ENCODE measurements at regions not wholly inside any gene's neighbourhood (a gene's known extent, or its start where the extent isn't known, plus 50 kb on each side); places are given as distances from the start of the nearest gene placed in this dataset.

DNA sequence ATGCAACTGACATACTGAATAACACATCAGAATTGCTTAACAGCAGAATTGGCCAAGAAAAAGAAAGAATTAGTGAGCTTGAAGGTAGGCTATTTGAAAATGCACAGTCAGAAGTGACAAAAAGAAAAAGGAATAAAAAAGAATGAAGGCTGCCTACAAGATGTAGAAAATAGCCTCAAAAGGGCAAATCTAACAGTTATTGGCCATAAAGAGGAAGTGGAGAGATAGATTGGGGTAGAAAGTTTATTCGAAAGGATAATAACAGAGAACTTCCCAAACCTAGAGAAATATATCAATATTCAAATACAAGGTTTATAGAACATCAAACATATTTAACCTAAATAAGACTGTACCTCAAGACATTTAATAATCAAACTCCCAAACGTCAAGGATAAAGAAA, 67.5 kb downstream of the ATP6V1G3 start:
- DNase-seq, result no peak

DNA sequence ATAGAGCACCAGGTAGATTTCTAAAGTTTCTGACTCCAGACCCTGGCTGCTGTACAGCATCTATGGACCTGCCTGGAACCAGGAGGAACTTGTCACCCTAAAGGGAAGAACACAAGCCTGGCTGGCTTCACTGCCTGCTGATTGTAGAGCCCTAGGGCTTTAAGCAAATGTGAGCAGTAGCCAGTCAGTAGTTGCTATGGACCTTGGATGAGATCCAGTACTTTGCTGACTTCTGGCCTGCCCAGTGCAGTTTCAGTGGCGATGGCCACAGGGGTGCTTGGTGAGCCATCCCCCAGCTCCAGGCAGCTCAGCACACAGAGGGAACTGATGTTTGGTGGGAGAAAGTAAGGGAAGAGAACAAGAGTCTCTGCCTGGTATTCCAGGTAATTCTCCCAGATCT, 68.4 kb downstream of the ATP6V1G3 start:
- DNase-seq, result no peak

GRCh38 chr1:198467907-198468306, 72.6 kb downstream of the ATP6V1G3 start:
- DNase-seq, result no peak

- DNase-seq, result no peak
Measured at GRCh38 chr1:198467342-198467741, 73.1 kb downstream of the ATP6V1G3 start.

GRCh38 chr1:198465201-198466144, 75.0 kb downstream of the ATP6V1G3 start:
- DNase-seq, result peak; percentile 56

- no peak for DNase-seq
Measured at GRCh38 chr1:198463709-198464108, 76.8 kb downstream of the ATP6V1G3 start.

DNA sequence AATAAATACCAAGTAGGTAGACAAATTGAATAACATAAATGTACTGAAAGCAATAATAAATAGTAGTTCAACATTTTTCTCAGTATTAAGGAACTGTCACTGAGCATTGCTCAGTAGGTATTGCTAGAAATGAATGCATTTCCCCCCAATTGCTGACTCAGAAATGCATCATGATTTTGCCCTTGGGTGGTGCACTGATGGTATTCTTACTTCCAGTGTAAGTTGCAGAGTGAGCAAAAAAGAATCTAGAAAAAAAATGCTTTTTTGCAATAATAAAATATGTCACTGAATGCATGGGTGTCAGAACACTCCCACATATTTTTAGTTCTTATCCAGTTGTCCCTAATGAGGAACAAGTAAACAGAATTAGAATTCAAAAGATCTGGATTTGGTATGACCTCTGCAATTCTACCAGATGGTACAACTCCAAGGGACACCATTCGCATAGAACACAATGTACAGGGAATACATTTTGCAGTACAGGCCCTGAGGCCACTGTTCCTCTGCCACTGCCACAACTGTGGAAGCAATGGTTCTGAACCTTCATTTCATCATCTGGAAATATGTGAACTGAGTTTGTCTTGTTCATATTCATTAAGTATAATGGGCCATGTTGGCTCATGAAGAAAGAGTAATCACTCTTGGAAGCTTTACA, 78.0 kb downstream of the ATP6V1G3 start:
- DNase-seq, result peak; percentile 2

- DNase-seq, result no peak
Measured at GRCh38 chr1:198455966-198456365, 84.5 kb downstream of the ATP6V1G3 start.

DNA sequence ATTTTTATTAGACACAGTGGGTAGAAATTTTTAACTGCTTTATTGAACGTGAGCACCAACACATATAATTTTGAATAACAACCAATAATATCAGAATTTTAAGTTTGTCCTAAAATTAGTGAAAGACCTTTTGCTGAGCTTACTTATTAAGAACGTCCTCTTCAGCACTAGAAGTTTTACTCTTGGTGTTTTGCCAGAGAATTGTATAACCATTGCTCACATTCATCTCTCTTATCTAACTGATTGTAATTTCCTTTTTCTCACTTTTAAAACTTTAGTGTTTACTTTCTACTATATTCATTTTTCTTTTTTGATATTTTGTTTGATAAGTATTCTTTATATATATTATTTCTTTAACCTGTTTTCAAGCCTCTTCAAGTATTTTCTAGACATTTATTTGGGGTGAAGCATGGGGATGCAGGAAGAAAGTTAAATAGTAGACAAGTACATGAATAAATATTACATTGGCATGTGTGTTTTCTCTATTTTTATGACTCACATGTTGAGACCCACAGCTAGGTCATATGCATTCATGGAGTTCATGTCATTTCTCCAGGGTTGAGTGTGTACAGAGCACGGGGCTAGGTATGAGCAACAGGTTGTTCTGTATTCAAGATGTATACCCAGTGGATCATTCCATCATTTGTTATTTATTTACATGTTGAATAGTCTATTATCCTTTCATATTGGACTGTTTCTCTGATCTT, 90.6 kb downstream of the ATP6V1G3 start:
- DNase-seq, result peak; percentile 19

GRCh38 chr1:198449261-198449660, 91.2 kb downstream of the ATP6V1G3 start:
- DNase-seq, result no peak

GRCh38 chr1:198447468-198447867, 93.0 kb downstream of the ATP6V1G3 start:
- DNase-seq, result no peak

DNA sequence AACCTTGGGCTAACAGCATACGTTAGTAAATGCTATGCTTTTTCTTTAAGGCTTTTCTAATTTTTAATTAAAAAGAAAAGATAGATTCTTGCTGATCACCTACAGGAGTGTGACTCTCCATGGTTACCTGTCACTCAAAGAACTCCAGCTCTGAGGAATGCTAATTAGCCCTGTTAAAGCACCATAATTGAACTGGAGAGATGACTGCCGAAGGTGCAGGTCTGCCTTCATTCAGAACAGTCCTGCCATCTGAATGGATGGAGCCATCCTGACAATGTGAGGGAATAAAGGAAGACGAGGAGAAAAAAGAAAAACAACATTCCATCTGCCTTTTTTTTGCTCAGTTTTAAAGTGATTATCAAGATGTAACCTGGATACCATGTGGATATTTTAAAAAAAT, 94.6 kb downstream of the ATP6V1G3 start:
- DNase-seq, result no peak

GRCh38 chr1:198444792-198445191, 95.7 kb downstream of the ATP6V1G3 start:
- no peak for DNase-seq

DNA sequence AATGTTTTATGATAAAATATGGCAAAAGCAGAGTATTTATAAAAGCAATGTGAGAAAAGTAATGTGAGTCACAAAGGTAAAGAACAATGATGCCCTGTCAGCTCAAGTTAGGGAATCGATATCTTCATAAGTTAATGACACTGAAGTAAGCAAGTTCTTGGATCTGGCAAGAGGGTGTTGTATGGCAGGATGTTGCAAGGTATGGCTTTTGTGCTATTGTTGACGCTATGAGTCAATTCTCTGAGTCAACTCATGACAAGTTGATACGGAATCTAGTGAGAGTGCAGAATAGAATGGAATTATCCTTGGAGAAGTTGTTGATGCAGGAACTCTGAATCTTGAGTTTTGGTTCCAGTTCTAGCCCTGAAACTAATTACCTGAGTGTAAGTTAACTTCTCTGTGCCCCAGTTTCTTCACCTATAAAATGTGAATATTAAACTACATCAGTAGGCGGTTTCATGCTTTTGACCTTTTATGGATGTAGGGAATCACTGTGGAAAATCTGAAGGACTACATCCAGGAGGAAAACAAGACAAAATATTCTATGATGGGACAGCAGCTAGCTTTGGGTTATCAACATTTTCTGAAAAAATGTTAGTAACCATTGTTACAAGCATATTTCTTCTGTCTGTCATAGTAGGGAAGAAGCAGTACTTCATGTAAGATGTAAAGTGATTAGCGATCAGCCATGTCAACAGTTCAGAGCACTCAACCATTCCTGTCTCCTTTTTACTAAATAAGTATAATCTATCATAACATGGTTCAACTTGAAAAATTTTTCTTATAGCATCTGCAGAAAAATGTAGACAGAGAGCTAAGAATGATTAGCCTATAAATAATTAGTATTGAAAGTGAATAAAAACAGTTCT, 96.9 kb downstream of the ATP6V1G3 start:
- DNase-seq, result peak; percentile 85

DNA sequence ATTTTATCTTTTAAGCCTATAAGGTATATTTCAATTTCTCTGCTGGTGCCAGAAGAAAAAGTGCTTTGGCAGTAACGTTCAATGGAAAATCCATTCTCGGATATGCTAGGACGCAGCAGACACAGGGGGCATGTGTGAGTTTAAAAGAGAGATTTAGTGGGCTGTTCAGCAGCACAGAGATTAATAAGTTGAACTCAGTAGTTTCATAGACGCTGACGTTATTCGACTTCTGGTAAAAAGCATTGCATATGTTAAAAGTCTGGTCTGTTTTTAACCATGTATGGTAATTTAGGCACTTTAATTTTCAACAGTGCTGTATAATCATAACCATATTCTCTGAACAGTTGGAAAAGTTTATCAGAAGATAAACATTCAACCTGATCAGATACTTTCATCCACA, 99.6 kb downstream of the ATP6V1G3 start:
- DNase-seq, result no peak

DNA sequence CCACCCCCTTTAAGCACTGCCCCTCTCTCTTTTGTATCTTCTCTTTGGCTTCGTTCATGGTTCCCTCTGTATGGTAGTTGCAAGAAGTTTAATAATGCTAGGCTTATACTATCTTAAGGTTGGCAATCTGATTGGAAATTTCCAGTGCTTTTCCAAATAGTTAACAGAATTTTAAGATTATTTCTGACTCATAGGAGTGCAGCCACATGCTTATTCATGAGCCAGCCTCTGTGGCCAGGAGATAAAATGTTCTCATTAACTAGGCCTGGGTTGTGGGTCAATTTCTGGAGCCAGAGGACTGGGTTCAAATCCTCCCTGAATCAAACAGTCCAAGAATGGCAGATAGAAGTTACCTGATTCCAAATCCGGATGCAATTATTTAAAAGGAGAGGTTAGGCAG, 103.1 kb downstream of the ATP6V1G3 start:
- DNase-seq, result no peak

DNA sequence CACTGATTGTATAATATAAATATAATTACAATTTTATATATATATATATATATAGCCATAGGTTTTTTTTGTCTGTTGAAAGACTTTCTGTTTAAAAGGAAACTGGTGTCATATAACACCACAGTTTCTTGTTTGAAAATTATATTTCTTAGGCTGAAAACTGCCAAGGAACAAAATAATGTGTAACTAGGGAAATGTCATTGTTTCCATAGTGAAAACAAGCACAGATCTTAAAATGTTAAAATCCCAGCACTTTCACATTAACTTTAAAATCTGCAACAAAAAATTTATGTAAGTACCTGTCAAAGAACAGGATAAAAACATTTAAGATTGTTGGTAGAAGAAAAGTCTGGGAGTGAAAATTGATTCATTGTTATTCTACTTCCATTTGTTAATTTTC, 104.2 kb downstream of the ATP6V1G3 start:
- DNase-seq, result no peak

- no peak for DNase-seq
Measured at GRCh38 chr1:198435056-198435455, 105.4 kb downstream of the ATP6V1G3 start.

- DNase-seq, result no peak
Measured at GRCh38 chr1:198424441-198424840, 116.0 kb downstream of the ATP6V1G3 start.

DNA sequence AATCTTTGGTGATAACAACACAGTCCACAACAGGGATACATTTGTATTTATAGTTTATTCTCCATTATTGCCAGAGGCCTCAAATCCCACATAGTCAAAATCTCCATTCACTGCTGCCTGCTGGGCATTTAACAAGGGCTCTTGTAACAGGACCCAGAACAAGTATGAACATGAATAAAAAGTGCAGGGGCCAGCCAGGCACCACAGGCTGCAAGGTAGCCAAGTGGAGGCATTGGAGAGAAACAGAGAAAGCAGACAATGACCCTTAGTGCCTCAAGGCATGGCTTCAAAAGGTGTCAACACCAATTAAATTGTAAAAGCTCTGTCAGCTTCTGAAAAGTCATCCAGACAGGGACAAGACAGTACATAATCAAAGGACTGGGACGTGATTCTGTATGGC, 116.8 kb downstream of the ATP6V1G3 start:
- no peak for DNase-seq

GRCh38 chr1:198417039-198417438, 123.4 kb downstream of the ATP6V1G3 start:
- no peak for DNase-seq

DNA sequence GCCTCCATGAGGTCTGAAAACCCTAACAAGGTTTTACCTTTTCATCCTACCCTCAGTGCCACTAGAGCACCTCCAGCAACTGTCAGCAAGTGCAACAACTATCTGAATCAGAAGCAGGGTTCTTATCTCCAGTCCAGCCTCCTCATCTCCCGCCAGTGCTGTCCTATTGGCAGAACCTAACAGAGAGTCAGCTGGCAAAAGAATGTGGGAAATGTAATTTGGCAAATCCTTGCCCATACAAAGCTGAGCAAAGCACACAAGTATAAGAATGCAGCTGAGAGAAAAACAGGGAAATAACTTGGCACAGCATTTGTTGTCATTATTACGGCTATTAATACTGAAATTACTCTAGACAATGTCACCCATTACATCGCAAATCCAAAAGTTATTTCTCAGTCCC, 124.2 kb downstream of the ATP6V1G3 start:
- DNase-seq, result no peak

GRCh38 chr1:198411240-198411639, 129.2 kb downstream of the ATP6V1G3 start:
- no peak for DNase-seq
